H9 (cell line): ENCODE measurements at regions not wholly inside any gene's neighbourhood (a gene's known extent, or its start where the extent isn't known, plus 50 kb on each side); places are given as distances from the start of the nearest gene placed in this dataset.

ENCODE experiments used
- DNase-seq: peaks from one replicate; pipeline ENCODE4 v3.0.0-alpha.2; 2017
- H2AFZ ChIP-seq: one replicate; pipeline ENCODE4 v1.6.1; 2013; ENCODE audit warnings: mild to moderate bottlenecking, low read length, control low read depth, moderate library complexity
- H2AK5ac ChIP-seq: 2 replicates; pipeline ENCODE4 v1.6.1; 2013; ENCODE audit warnings: low read length, control low read depth, mixed read lengths; ENCODE audit not compliant: insufficient read length
- H2BK120ac ChIP-seq: one replicate; pipeline ENCODE4 v1.6.1; 2013; ENCODE audit warnings: low read depth, mild to moderate bottlenecking, low read length, control low read depth, inconsistent platforms; ENCODE audit not compliant: poor library complexity, severe bottlenecking
- H2BK12ac ChIP-seq: 2 replicates; pipeline ENCODE4 v1.6.1; 2013; ENCODE audit warnings: low read length, control low read depth, mixed read lengths, low read depth; ENCODE audit not compliant: insufficient read length
- H2BK15ac ChIP-seq: 2 replicates; pipeline ENCODE4 v1.6.1; 2013; ENCODE audit warnings: low read depth, low read length, control low read depth
- H2BK20ac ChIP-seq: one replicate; pipeline ENCODE4 v1.6.1; 2013; ENCODE audit warnings: low read depth, mild to moderate bottlenecking, low read length, control low read depth, inconsistent platforms; ENCODE audit not compliant: poor library complexity, severe bottlenecking
- H2BK5ac ChIP-seq: 2 replicates; pipeline ENCODE4 v1.6.1; 2013; ENCODE audit warnings: low read length, control low read depth, mixed read lengths; ENCODE audit not compliant: insufficient read length
- H3K14ac ChIP-seq: 2 replicates; pipeline ENCODE4 v1.6.1; 2013; ENCODE audit warnings: low read length, control low read depth; ENCODE audit not compliant: insufficient read depth
- H3K18ac ChIP-seq: 2 replicates; pipeline ENCODE4 v1.6.1; 2013; ENCODE audit warnings: low read depth, mild to moderate bottlenecking, mixed read lengths, low read length, control low read depth; ENCODE audit not compliant: insufficient read length
- H3K23ac ChIP-seq: 2 replicates; pipeline ENCODE4 v1.6.1; 2013; ENCODE audit warnings: low read length, control low read depth, mixed read lengths, low read depth; ENCODE audit not compliant: insufficient read length
- H3K23me2 ChIP-seq: 2 replicates; pipeline ENCODE4 v1.6.1; 2013; ENCODE audit warnings: low read depth, mild to moderate bottlenecking, mixed read lengths, low read length, control low read depth; ENCODE audit not compliant: insufficient read length, poor library complexity, severe bottlenecking
- H3K27ac ChIP-seq: 2 replicates; pipeline ENCODE4 v1.5.1; 2013; ENCODE audit warnings: low read length, control low read depth, mixed read lengths, low read depth; ENCODE audit not compliant: insufficient read length
- H3K27me3 ChIP-seq: 2 replicates; pipeline ENCODE4 v1.6.1; 2013; ENCODE audit warnings: low read length, control low read depth, inconsistent platforms; ENCODE audit not compliant: insufficient read depth
- H3K4ac ChIP-seq: 2 replicates; pipeline ENCODE4 v1.6.1; 2013; ENCODE audit warnings: low read depth, mild to moderate bottlenecking, control low read depth, inconsistent platforms, low read length, moderate library complexity
- H3K4me1 ChIP-seq: 2 replicates; pipeline ENCODE4 v1.6.1; 2013; ENCODE audit warnings: low read length, control low read depth, inconsistent platforms; ENCODE audit not compliant: insufficient read depth
- H3K4me2 ChIP-seq: 2 replicates; pipeline ENCODE4 v1.6.1; 2013; ENCODE audit warnings: low read length, control low read depth, mixed read lengths; ENCODE audit not compliant: insufficient read length, insufficient read depth
- H3K56ac ChIP-seq: 2 replicates; pipeline ENCODE4 v1.6.1; 2013; ENCODE audit warnings: low read depth, mild to moderate bottlenecking, mixed read lengths, low read length, control low read depth; ENCODE audit not compliant: insufficient read length
- H3K79me1 ChIP-seq: 2 replicates; pipeline ENCODE4 v1.6.1; 2013; ENCODE audit warnings: low read depth, mild to moderate bottlenecking, moderate library complexity, low read length, control low read depth, inconsistent platforms; ENCODE audit not compliant: insufficient read depth, poor library complexity, severe bottlenecking
- H3K79me2 ChIP-seq: 2 replicates; pipeline ENCODE4 v1.6.1; 2013; ENCODE audit warnings: low read length, control low read depth, inconsistent platforms; ENCODE audit not compliant: insufficient read depth
- H3K9ac ChIP-seq: 2 replicates; pipeline ENCODE4 v1.6.1; 2013; ENCODE audit warnings: low read length, control low read depth, mixed read lengths; ENCODE audit not compliant: insufficient read length; ENCODE audit errors: extremely low read depth
- H3K9me3 ChIP-seq: one replicate; pipeline ENCODE4 v1.6.1; 2013; ENCODE audit warnings: low read depth, low read length, inconsistent platforms; ENCODE audit not compliant: control insufficient read depth
- H3T11ph ChIP-seq: one replicate; pipeline ENCODE4 v1.6.1; 2013; ENCODE audit warnings: mild to moderate bottlenecking, low read length, control low read depth, inconsistent platforms
- H4K20me1 ChIP-seq: one replicate; pipeline ENCODE4 v1.6.1; 2013; ENCODE audit not compliant: control insufficient read depth, insufficient read length, insufficient read depth
- H4K5ac ChIP-seq: 2 replicates; pipeline ENCODE4 v1.6.1; 2013; ENCODE audit warnings: low read depth, mild to moderate bottlenecking, mixed read lengths, low read length, control low read depth; ENCODE audit not compliant: insufficient read length
- H4K8ac ChIP-seq: replicated peaks from 2 replicates; pipeline ENCODE4 v1.6.1; 2013; ENCODE audit warnings: low read length, control low read depth, mixed read lengths, low read depth; ENCODE audit not compliant: insufficient read length
- H4K91ac ChIP-seq: 2 replicates; pipeline ENCODE4 v1.6.1; 2013; ENCODE audit warnings: low read depth, mild to moderate bottlenecking, moderate library complexity, mixed read lengths, low read length, control low read depth; ENCODE audit not compliant: insufficient read length
- H3K27ac Mint-ChIP-seq, 3 experiments: 2 replicates in 2 of 3; 3 replicates in 1 of 3; pipeline ENCODE4 v1.8.0; 2020 to 2021; ENCODE audit warnings: mixed read lengths in 3 of 3, mild to moderate bottlenecking in 1 of 3, moderate library complexity in 1 of 3
- H3K27me3 Mint-ChIP-seq: 2 replicates; pipeline ENCODE4 v1.8.0; 2021; ENCODE audit warnings: low read depth, mild to moderate bottlenecking, moderate library complexity, mixed read lengths
- H3K36me3 Mint-ChIP-seq, 3 experiments: 2 replicates in 2 of 3; 3 replicates in 1 of 3; pipeline ENCODE4 v1.8.0; 2020 to 2021; ENCODE audit warnings: low read depth in 3 of 3, mixed read lengths in 3 of 3; ENCODE audit not compliant: insufficient read depth in 1 of 3
- H3K4me1 Mint-ChIP-seq, 2 experiments: 2 replicates each; pipeline ENCODE4 v1.8.0; 2020; ENCODE audit warnings: mixed read lengths in 2 of 2
- H3K4me3 Mint-ChIP-seq, 2 experiments: 2 replicates in 1 of 2; 3 replicates in 1 of 2; pipeline ENCODE4 v1.8.0; 2020 to 2021; ENCODE audit warnings: mild to moderate bottlenecking in 2 of 2, mixed read lengths in 2 of 2, moderate library complexity in 1 of 2
- H3K9me3 Mint-ChIP-seq, 2 experiments: 2 replicates in 1 of 2; 3 replicates in 1 of 2; pipeline ENCODE4 v1.8.0; 2020; ENCODE audit warnings: mild to moderate bottlenecking in 2 of 2, mixed read lengths in 2 of 2, moderate library complexity in 1 of 2
- CTCF ChIP-seq: fragments of 200-600 bp; sonication (generic); conservative IDR thresholded peaks from 3 replicates; pipeline ENCODE4 v1.8.0; 2021; ENCODE audit warnings: antibody characterized with exemption, mild to moderate bottlenecking
- WGBS: extraction: QIAGEN DNeasy Blood & Tissue Kit; methylation state at CpG from one replicate; pipeline ENCODE4 v1.1.7; 2013; ENCODE audit warnings: missing lambda C conversion rate, low lambda C conversion rate, mixed read lengths; ENCODE audit not compliant: insufficient read length; ENCODE audit errors: extremely low coverage; 5-methylcytosine and 5-hydroxymethylcytosine counted together

DNA sequence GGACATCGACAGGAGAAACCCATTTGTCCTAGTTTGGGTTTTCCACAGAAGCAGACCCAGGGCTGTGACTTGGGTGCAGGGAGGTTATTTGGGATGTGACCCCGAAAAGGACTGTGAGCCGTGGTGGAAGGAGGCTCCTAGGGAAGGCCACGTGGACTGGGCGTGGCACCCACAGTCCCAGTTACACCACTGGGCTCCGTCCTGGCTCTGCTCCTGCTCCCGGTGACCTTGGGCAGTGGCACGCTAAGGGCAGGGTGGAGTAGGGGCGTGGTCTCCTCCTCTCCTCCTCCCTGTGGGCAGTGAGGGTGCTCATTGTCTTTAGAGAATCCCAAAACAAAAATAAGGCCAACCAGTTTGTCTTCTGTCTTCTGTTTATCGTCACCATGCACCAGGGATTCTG, 190.1 kb downstream of the GADD45G start:
- Histone ChIP-seq H3K27me3 (no peaks in the 10 kb centered on the region), H2BK120ac (no peak overlapping the region), H4K8ac (no peak overlapping the region), H2BK20ac (no peak overlapping the region), H3K23ac (no peak overlapping the region), H3K79me1 (no peaks in the 10 kb centered on the region), H3K79me2 (no peaks in the 10 kb centered on the region), H4K5ac (no peak overlapping the region), H2BK15ac (no peak overlapping the region), H2BK12ac (no peak overlapping the region), H3K4me1 (no peaks in the 10 kb centered on the region), H3K18ac (no peak overlapping the region), H3K9ac (no peak overlapping the region), H4K20me1 (no peaks in the 10 kb centered on the region), H3K27ac (no peak overlapping the region), H3K9me3 (no peaks in the 10 kb centered on the region), H3K14ac (no peak overlapping the region), H4K91ac (no peak overlapping the region), H3K4ac (no peak overlapping the region), H2BK5ac (no peak overlapping the region), H3K23me2 (no peaks in the 10 kb centered on the region), H2AFZ (no peak overlapping the region), H3K56ac (no peak overlapping the region), H2AK5ac (no peak overlapping the region), H3K4me2 (no peak overlapping the region), H3T11ph (no peak overlapping the region)
- TF ChIP-seq CTCF, result no peak
- Mint-ChIP-seq H3K36me3 (no peaks in the 10 kb centered on the region), H3K4me1 (peaks cover 4 to 10% of the 10 kb centered on the region in 2 experiments; a peak in 2 of 4 replicates), H3K9me3 (no peaks in the 10 kb centered on the region; a peak in 1 of 5 replicates), H3K4me3 (no peak overlapping the region), H3K27ac (no peak overlapping the region), H3K27me3 (no peaks in the 10 kb centered on the region)
- no peak for DNase-seq
- no CpG with 5 or more reads among the region's 10 CpGs for WGBS
